A673 (cell line): ENCODE measurements at regions not wholly inside any gene's neighbourhood (a gene's known extent, or its start where the extent isn't known, plus 50 kb on each side); places are given as distances from the start of the nearest gene placed in this dataset.

Experiments used
- BruUV-seq: library from RNA; stranded (reverse); fragments of 400-500 nt; replicated peaks from 2 replicates; lab custom pipeline; 2021; lab: Mats Ljungman, UMichigan
- CTCF ChIA-PET: fragments of 300-600 bp; sonication (Branson Sonifier 250); formaldehyde crosslinking; loops from one replicate; lab custom pipeline; 2022; ENCODE audit warnings: antibody characterized with exemption; lab: Charles Lee
- POLR2A ChIA-PET: fragments of 300-600 bp; sonication (Branson Sonifier 250); formaldehyde crosslinking; loops from one replicate; lab custom pipeline; 2022; ENCODE audit warnings: antibody characterized with exemption; ENCODE audit not compliant: low non-redundant PET; lab: Charles Lee
- DNase-seq: peaks from one replicate; pipeline ENCODE4 v3.0.0-alpha.2; 2015; ENCODE audit warnings: low spot score
- H3K27ac ChIP-seq: fragments of 200-600 bp; sonication (generic); 2 replicates; pipeline ENCODE4 v1.5.1; 2016; ENCODE audit warnings: mixed run types, low read depth, mild to moderate bottlenecking, mixed read lengths, antibody characterized with exemption, low read length; ENCODE audit not compliant: poor library complexity, severe bottlenecking
- H3K27me3 ChIP-seq: fragments of 200-600 bp; sonication (generic); replicated peaks from 2 replicates; pipeline ENCODE4 v1.6.1; 2017; ENCODE audit warnings: mixed run types, low read depth, mild to moderate bottlenecking, mixed read lengths, antibody characterized with exemption, low read length; ENCODE audit not compliant: insufficient read depth, poor library complexity
- H3K36me3 ChIP-seq: fragments of 200-600 bp; sonication (generic); 2 replicates; pipeline ENCODE4 v1.6.1; 2016; ENCODE audit warnings: mixed run types, mild to moderate bottlenecking, mixed read lengths, antibody characterized with exemption, low read length; ENCODE audit not compliant: insufficient read depth, poor library complexity, severe bottlenecking
- H3K4me1 ChIP-seq: fragments of 200-600 bp; sonication (generic); 2 replicates; pipeline ENCODE4 v1.6.1; 2017; ENCODE audit warnings: mixed run types, mild to moderate bottlenecking, mixed read lengths, antibody characterized with exemption, low read length; ENCODE audit not compliant: insufficient read depth, poor library complexity, severe bottlenecking
- H3K4me3 ChIP-seq: fragments of 200-600 bp; sonication (generic); 2 replicates; pipeline ENCODE4 v1.5.1; 2016; ENCODE audit warnings: low read depth, mixed run types, mild to moderate bottlenecking, mixed read lengths, low read length; ENCODE audit not compliant: poor library complexity, severe bottlenecking
- H3K9me3 ChIP-seq: fragments of 200-600 bp; sonication (generic); 2 replicates; pipeline ENCODE4 v1.6.1; 2016; ENCODE audit warnings: mixed run types, low read depth, mild to moderate bottlenecking, mixed read lengths, antibody characterized with exemption, low read length; ENCODE audit not compliant: poor library complexity, severe bottlenecking
- EZH2 ChIP-seq: fragments of 200-600 bp; sonication (generic); IDR thresholded peaks from 2 replicates; pipeline ENCODE4 v1.6.1; 2017; ENCODE audit warnings: borderline replicate concordance, low read depth, mild to moderate bottlenecking, mixed read lengths, antibody characterized with exemption, low read length; ENCODE audit not compliant: poor library complexity, severe bottlenecking
- intact Hi-C: fragments of 100-400 bp; cut with micrococcal nuclease; formaldehyde crosslinking; loops from one replicate; pipeline ENCODE4 v1.10.0; 2022; ENCODE audit not compliant: unreplicated experiment
- TF ChIP-seq, protein P1 (sequence below): fragments of 300-800, 200-600 bp; sonication (generic); conservative IDR thresholded peaks from 2 replicates; pipeline ENCODE4 v1.5.1; 2017; ENCODE audit warnings: low read depth, mild to moderate bottlenecking, antibody characterized with exemption, low read length, moderate library complexity, mixed read lengths

DNA sequence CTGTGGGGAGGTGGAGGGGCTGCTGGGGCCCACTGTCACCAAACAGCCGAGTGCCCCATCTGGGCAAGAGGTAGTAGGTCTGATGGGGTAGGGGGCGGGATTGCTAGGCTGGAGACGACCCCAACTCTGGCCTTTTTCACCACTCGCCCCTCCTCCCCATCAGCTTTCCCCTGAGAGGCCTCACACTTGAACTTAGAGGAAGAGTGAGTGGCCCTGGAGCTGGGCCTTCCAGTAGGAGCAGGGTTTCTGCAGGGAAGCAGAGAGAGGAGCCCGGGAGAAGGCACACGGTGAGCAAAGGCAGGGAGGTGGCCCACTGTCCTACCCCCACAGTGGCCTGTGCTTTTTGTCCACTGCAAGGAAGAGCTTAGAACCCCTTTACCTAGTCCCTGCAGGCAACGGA is 111.9 kb upstream of the WNT4 start:
- no peaks in the 10 kb centered on the region for H3K27me3 ChIP-seq
- no peaks in the 10 kb centered on the region for H3K9me3 ChIP-seq
- intact Hi-C loops, result no loop called here
- TF ChIP-seq EZH2, result no peak
- TF ChIP-seq, protein P1, sequence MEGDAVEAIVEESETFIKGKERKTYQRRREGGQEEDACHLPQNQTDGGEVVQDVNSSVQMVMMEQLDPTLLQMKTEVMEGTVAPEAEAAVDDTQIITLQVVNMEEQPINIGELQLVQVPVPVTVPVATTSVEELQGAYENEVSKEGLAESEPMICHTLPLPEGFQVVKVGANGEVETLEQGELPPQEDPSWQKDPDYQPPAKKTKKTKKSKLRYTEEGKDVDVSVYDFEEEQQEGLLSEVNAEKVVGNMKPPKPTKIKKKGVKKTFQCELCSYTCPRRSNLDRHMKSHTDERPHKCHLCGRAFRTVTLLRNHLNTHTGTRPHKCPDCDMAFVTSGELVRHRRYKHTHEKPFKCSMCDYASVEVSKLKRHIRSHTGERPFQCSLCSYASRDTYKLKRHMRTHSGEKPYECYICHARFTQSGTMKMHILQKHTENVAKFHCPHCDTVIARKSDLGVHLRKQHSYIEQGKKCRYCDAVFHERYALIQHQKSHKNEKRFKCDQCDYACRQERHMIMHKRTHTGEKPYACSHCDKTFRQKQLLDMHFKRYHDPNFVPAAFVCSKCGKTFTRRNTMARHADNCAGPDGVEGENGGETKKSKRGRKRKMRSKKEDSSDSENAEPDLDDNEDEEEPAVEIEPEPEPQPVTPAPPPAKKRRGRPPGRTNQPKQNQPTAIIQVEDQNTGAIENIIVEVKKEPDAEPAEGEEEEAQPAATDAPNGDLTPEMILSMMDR, result no peak
- CTCF ChIA-PET, result interaction anchor here (0.6 kb wide), 1 partner anchor 200 kb away, joined by 7 read pairs; no protein-coding TSS in a partner anchor
- H3K4me3 ChIP-seq, result no peak overlapping the region
- no peak overlapping the region for H3K27ac ChIP-seq
- H3K4me1 ChIP-seq, result no peaks in the 10 kb centered on the region
- POLR2A ChIA-PET, result interaction anchor here (0.6 kb wide), 1 partner anchor 373 kb away, joined by 3 read pairs; no protein-coding TSS in a partner anchor
- no peak for DNase-seq
- BruUV-seq, result no TSS peak
- no peaks in the 10 kb centered on the region for H3K36me3 ChIP-seq

DNA sequence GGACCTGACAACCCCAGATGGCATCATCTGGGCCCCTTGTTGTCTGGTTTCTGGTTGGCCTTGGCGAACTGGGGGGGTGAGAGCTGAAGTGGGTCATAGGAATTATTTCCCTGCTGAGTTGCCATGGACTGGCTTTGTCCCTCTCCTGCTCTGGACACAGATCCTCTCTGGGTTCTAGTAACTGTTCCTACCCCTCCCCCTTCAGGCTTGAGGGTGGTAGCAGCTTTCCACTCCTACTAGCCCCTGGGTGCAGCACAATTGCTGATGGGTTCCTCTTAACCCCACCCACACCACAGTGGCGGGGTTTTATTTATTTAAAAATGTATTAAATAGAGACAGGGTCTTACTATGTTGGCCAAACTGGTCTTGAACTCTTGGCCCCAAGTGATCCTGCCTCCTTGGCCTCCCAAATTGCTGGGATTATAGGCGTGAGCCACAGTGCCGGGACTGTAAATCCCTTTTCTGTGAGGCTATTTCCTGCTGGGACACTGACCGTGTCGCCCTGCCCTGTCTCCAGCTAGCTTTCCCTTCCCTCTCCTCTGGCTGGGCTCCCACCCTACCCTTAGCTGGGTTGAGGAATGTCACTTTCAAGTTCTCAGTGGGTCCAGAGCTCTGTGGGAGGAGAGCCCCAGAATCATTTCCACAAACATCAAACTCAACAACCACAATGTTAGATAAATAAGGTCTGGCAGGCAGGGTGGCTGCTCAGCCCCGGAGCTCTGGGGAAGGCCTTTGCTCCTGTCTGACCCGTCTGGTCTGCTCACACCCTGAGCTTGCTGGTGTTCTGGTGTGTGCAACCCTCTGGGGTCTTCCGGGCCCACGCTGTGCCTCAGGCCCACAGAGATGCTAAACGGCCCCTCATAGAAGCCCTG is 112.7 kb upstream of the WNT4 start:
- H3K9me3 ChIP-seq, result no peaks in the 10 kb centered on the region
- ChIA-PET CTCF (no interaction called here), POLR2A (interaction anchor here (0.6 kb wide), 1 partner anchor 373 kb away, joined by 3 read pairs; no protein-coding TSS in a partner anchor)
- no peaks in the 10 kb centered on the region for H3K4me1 ChIP-seq
- no peaks in the 10 kb centered on the region for H3K27me3 ChIP-seq
- intact Hi-C loops, result no loop called here
- no peak for DNase-seq
- no peak overlapping the region for H3K4me3 ChIP-seq
- no peaks in the 10 kb centered on the region for H3K36me3 ChIP-seq
- TF ChIP-seq, protein P1, result no peak
- TF ChIP-seq EZH2, result no peak
- no peak overlapping the region for H3K27ac ChIP-seq
- no TSS peak for BruUV-seq

DNA sequence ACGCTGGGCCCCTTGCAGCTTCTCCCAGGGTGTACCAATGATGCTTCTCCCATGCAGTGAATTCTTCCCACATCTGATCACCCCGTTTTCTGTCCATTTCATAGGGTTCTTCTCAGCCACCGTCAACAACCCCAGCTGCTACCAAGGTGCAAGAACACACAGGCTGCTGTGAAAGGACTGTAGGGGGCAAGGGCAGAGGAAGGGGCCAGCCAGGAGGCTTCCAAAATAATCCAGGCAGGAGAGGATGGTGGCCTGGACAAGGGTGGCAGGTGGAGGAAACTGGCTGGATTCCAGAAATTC is 113.3 kb upstream of the WNT4 start:
- H3K9me3 ChIP-seq, result no peaks in the 10 kb centered on the region
- CTCF ChIA-PET, result no interaction called here
- no peaks in the 10 kb centered on the region for H3K27me3 ChIP-seq
- H3K4me3 ChIP-seq, result no peak overlapping the region
- no peaks in the 10 kb centered on the region for H3K4me1 ChIP-seq
- no peak for DNase-seq
- no TSS peak for BruUV-seq
- intact Hi-C loops, result no loop called here
- H3K36me3 ChIP-seq, result no peaks in the 10 kb centered on the region
- no peak overlapping the region for H3K27ac ChIP-seq
- no peak for TF ChIP-seq EZH2
- TF ChIP-seq, protein P1, result no peak
- POLR2A ChIA-PET, result no interaction called here
